ENCODE measurements at regions not wholly inside any gene's neighbourhood (a gene's known extent, or its start where the extent isn't known, plus 50 kb on each side); places are given as distances from the start of the nearest gene placed in this dataset.
A peak's percentile ranks its signal among the peaks of the same experiment; 100 is the strongest.
"Not testable (repeated sequence)": the region's sequence is repeated elsewhere in the genome, so short reads cannot be mapped to it uniquely, and the experiment has no call there.

DNA sequence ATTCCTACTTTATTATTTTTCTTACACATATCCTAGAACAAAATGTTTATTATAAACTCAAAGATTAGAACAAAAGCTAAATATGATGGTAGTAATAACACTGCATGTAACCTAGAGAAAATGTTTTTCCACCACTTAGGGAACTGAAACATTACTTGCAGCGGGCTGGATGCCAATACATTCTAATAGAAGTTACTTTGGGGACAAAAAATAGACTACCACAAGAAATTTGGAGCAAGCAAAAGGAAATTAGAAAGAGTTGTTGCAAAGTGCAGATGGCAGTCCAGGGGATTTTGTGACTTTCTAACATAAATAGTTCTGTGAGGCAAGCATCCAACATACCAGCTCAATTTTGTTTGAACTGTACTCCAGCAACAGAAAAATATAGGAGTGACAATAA is 255.3 kb upstream of the GRIN3A start:
- DNase-seq (ENCODE audit: low read depth), result no peak

DNA sequence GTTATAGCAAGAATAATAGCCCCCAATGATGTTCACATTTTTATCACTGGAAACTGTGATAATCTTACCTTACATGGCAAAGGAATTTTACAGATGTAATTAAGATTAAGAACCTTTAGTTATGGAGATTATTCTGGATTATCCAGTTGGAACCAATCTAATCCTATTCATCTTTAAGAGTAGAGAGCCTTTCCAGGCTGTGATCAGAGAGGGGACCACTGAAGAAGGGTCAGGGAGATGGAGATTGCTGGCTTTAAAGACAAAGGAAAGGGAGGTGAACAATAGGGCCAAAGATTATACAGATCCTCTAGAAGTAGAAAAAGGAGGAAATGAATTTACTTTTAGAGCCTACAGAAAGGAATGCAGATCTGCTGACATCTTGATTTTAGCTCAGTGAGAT is 253.5 kb upstream of the GRIN3A start:
- no peak for DNase-seq (ENCODE audit: low read depth)

DNA sequence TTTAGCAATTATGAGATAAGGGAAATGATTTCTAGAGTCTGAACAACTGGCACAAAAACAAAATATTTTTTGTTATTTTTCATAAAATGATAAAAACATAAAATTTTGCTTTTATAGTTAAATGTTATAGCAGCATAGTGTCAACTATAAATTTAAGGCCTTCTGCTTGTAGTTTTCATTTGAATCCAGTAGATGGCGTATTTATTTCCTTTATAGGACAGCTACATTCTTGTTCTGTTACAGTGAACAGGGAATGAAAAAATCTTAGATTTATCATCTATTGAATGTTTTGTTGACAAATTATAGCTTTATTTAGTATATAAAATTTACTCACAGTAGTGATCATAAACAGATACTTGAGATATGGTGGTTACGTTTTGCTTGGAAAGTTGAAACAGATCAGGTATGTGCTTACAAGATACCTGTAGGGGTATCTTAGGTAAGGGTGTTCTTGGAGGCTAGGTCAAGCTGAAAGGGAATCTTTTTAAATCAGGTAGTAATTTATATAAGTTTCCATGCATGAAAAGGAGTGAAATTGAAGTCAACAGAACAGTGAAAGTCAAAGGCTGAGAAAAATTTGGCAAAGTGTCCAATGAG is 239.3 kb upstream of the GRIN3A start:
- DNase-seq (ENCODE audit: low read depth), result peak; percentile 3

- DNase-seq (ENCODE audit: low read depth), result no peak
Measured at GRCh38 chr9:101970609-101971008, 232.2 kb upstream of the GRIN3A start.

DNA sequence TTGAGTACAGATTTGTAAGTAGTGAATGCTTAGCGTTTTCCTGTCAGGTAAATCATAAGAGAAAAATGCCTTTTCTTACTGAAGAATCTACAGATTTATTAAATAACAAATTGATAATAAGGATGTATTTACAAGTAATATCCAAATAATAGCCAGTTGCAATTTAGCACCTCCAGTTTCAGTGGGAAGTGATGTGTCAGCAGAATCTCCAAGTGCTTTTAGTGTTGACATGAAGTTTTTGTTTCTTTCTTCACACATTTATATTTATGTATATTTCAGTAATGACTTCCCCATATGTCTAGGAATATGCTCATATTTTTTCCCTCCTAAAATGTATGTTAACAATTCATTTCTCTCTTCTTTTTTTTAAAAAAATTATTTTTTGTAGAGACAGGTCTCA is 229.9 kb upstream of the GRIN3A start:
- no peak for DNase-seq (ENCODE audit: low read depth)

DNA sequence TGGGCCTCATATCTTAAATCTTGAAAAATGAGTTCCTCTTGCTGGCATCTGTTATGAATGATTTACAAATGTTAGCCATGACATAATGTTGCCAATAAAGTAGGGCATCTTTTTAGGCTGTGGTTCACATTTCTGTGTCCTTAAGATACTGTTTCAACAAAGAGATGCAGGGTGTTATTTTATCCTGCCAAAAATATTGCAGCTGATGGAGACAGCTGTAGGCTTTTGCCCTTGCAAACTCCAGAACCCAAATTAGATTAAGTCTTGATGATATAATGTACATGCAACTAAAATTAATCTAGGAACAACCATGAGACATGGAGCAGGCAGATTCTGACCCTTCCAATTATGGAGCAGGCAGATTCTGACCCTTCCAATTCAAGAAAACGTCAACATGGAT is 228.2 kb upstream of the GRIN3A start:
- no peak for DNase-seq (ENCODE audit: low read depth)

DNA sequence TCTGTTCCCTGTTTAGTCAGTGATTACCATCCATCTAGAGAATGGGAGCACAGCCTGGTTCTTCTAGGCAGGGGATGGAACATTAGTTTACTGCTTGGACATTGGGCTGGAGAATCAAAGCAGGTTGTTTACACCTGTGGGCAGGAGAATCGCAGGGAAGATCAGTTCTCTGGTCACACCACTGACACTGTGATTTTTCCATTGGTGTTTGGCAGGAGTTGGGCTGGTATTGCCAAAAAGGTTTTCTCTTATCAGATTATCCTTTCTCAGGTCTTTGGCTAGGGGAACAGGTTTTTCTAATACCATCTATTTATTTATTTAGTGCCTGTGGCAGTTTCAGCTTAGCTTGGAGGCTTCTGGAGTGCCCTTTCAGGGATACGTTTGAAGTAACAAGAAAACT is 219.3 kb upstream of the GRIN3A start:
- no peak for DNase-seq (ENCODE audit: low read depth)

DNA sequence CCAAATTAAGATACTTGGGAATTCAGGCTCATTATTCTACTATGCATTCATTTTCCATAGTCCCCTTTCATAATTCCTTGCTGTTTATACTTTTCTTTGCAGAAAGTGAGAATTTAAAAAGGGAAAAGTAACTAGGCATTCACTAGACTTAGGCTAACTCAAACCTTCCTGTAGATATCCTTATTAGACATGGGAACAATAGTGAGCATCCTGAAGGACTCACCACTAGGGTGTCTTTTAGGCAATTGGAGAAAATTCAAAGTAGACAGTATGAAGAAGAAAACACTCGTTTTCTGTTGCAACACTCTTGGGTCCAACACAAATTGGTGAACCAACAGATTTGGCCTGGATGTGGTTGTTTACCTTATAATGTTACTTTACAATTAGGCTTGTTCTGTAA is 213.2 kb upstream of the GRIN3A start:
- no peak for DNase-seq (ENCODE audit: low read depth)

GRCh38 chr9:101931756-101932155 is 193.3 kb upstream of the GRIN3A start:
- no peak for DNase-seq (ENCODE audit: low read depth)

DNA sequence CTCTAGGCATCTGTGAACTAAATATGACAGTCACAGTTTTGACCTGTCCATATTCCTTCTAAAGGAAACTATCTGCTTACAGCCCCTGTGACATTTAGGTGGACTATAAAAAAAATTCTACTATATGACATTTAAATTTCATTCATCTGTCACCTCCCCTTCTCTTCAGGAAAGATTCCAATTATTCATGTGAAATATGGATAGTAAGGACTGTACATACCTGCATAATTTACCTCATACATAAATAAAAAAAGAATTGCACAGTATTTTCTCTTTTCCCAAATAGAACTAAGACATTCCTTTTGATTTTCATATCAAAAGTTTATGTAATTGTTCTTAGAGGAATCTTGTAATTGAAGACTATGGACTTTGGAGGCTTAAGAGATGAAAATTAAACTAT is 192.3 kb upstream of the GRIN3A start:
- no peak for DNase-seq (ENCODE audit: low read depth)

DNA sequence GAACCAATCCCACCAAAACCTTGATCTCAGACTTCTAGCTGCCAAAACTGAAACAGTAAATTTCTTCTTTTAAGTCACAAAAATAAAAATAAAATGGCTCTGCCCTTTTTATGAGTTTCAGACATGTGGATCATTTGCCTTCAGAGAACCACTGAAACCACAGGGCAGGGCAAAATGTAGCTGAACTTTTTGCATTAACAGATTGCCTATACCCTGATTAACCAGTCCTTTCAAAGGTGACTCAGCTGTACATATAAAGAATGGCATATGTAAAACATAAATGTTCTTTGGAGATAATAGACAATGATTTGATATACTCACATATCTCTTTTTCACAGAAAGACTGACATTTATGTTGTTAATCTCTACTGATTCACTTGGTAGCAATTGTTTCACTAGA is 187.1 kb upstream of the GRIN3A start:
- no peak for DNase-seq (ENCODE audit: low read depth)

GRCh38 chr9:101923451-101923850 is 185.0 kb upstream of the GRIN3A start:
- no peak for DNase-seq (ENCODE audit: low read depth)

- not testable (repeated sequence) for DNase-seq (ENCODE audit: low read depth)
Measured at GRCh38 chr9:101916948-101917347, 178.5 kb upstream of the GRIN3A start.

GRCh38 chr9:101915482-101915881 is 177.0 kb upstream of the GRIN3A start:
- no peak for DNase-seq (ENCODE audit: low read depth)

DNA sequence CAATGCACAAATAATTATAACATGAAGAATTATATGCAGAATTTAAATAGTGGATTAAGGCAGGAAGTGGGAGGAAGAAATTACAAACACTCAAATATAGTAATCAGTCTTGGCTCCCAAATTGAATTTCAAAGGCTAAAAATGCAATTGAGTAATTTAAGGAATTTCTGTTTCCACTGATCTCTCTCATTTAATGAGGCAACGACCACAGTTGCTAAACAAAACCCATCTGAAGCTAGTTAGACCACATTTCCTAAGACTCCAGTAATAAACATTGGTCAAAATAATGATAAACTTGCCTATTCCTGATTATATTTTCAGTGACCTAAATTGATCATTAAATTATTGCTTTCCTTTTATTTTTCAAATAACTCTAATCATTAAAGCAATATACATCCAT is 174.3 kb upstream of the GRIN3A start:
- DNase-seq (ENCODE audit: low read depth), result no peak

DNA sequence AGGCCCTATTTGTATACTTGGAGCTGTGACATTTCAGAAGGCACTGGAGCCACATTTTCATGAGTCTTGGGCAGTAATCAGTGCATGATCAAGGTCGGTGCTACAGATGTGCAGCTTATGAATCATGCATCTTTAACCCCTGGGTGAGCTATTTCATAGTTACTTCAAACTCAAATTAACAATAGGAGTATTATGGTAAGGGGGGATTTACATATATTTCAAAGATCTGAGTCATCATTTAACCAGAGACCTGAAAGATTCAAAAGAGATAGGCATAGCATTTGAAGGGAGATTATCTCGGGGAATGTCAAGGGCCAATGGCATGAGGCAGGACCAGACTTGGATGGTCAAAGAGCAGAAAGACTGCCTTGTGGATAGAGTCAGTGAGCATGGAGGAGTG is 169.0 kb upstream of the GRIN3A start:
- DNase-seq (ENCODE audit: low read depth), result no peak

- DNase-seq (ENCODE audit: low read depth), result no peak
Measured at GRCh38 chr9:101904845-101905244, 166.4 kb upstream of the GRIN3A start.

GRCh38 chr9:101902051-101902450 is 163.6 kb upstream of the GRIN3A start:
- no peak for DNase-seq (ENCODE audit: low read depth)

DNA sequence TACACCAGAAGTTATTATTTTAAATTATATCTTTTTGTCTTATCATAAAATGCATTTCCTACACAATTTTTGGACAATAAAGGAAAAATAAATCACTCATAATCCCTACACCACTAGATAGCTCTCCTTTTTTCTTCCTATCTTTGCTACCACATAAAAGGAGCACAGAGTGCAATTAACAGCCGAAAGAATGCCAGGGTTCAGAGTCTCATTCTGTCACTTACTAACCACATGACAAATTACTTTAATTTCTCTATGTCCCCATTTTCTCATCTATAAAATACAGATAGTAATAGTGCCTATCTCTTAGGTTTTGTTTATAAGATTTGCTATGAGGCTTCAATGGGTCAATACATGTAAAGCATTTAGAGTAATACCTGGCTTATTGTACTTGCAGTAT is 158.7 kb upstream of the GRIN3A start:
- no peak for DNase-seq (ENCODE audit: low read depth)

DNA sequence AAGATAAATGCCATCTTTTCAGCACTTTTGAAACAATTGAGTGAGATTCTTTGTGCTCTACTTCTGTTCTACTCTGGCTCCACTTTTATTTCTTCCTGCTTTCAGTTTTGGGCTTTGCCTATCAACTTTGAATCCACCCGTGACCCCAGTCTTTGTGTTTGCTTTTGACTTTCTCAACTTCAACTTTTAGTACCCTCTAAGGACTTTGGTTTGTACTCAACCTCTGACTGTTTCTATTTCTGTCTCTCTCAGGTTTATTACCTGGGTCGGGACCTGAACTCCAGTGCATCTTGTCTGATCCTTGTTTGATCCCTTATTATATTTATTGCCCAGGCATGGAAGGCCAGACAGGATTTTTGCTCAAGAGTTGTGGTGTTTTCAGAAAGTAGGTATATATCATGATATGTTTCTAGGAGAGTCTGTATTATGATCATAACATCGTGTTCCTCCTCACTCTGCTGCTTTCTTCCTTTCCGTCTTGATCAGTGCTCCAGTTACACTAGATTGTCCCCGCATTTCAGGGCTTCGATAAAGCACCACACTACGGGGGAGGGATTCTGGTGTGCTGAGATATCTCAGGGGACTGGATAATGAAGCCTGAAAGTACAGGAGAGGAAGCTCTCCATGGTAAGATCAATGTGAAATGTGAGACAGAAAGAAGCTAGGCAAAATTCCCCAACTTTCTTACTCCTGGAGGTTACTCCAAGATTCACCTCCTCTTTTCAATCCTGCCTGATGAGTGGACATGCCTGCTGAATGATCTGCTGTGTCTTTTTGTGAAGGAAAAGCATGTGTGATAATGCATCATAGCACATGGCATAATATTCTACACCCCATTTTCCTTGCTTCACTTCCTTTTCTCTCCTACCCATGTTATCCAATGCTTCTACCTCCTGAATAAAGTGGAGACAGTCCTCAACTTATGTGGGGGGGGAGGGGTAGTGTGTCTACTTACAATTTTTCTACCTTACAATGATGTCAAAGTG is 155.5 kb upstream of the GRIN3A start:
- DNase-seq (ENCODE audit: low read depth), result no peak

- no peak for DNase-seq (ENCODE audit: low read depth)
Measured at GRCh38 chr9:101881508-101881907, 143.1 kb upstream of the GRIN3A start.

DNA sequence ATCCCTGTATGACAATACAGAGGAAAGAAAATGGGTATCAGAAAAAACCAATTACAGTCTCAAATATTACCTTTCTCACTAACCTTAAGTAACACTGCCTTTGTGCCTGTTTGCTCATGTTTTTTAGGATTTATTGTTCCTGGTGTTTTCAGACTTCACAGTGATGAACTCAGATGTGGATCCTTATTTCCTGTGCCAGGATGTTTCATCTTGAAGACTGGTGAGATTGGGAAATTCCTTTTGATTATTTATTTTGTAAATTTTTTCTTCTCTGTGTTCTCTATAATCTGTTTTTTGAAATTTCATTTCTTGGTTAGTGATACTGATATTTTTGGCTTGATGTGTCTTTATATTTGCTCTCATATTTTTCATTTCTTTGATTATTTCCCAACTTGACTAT is 142.4 kb upstream of the GRIN3A start:
- no peak for DNase-seq (ENCODE audit: low read depth)

- DNase-seq (ENCODE audit: low read depth), result no peak
Measured at GRCh38 chr9:101878734-101879133, 140.3 kb upstream of the GRIN3A start.

All from M059J (cell line).